Activated gamma-delta T cell treated with anti-CD3 and anti-CD28 coated beads, Interleukin-2, amount 50 U/mL, for 16 hours (primary cell): ENCODE measurements at regions not wholly inside any gene's neighbourhood (a gene's known extent, or its start where the extent isn't known, plus 50 kb on each side); places are given as distances from the start of the nearest gene placed in this dataset.
"Not testable (repeated sequence)": the region's sequence is repeated elsewhere in the genome, so short reads cannot be mapped to it uniquely, and the experiment has no call there.

ENCODE experiments used
- DNase-seq: peaks from one replicate; pipeline ENCODE4 v3.0.0-alpha.2; 2020; ENCODE audit warnings: low read depth

DNA sequence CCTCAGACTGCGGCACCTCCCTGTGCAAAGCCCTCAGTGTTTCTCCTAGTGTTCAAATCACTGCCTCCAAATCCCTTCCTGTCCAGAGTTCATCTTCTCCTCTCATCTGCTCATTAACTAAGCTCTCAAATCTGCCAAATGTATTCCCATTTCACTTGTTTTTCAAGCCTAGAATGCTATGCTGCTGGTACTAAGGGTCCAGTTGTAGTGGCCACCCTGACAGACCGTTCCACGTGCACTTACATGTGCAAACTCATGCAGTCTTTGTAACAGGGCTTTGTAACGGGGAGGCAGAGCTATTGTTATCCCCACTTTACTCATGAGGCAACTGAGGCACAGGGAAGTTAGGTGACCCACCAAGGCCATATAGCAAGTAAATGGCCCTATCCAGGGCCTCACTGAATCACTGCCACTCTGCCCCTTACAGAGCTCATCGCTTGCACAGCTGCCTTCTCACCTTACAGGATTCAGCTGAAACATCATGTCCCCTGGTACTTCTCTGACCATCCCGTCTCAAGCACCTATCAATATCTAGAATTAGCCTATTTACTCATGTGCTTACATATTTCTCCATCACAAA lies 153.0 kb upstream of the PDE1C start:
- no peak for DNase-seq

GRCh38 chr7:32222251-32222900 lies 152.2 kb upstream of the PDE1C start:
- DNase-seq = no peak

DNA sequence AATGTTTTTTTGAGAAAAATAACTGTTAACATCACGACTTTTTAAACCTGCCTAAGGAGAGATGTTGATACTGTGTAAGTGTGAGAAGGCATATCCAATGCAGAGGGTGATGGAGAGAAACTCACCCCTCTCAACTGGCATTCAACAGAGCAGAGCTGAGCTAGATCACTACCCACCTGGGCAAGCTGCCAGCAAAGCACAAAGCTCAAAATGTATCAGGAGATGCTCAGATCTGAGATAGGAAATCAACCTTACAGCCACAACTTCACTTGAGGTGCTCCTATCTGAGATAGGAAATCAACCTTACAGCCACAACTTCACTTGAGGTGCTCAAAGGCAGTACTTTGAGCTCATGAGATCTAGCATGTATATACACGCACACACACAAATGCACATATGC lies 151.5 kb upstream of the PDE1C start:
- no peak for DNase-seq

GRCh38 chr7:32221056-32221455 lies 150.8 kb upstream of the PDE1C start:
- no peak for DNase-seq

- DNase-seq = not testable (repeated sequence)
Observed at GRCh38 chr7:32219831-32220230, 149.6 kb upstream of the PDE1C start.

- DNase-seq = no peak
Observed at GRCh38 chr7:32219416-32219815, 149.2 kb upstream of the PDE1C start.

DNA sequence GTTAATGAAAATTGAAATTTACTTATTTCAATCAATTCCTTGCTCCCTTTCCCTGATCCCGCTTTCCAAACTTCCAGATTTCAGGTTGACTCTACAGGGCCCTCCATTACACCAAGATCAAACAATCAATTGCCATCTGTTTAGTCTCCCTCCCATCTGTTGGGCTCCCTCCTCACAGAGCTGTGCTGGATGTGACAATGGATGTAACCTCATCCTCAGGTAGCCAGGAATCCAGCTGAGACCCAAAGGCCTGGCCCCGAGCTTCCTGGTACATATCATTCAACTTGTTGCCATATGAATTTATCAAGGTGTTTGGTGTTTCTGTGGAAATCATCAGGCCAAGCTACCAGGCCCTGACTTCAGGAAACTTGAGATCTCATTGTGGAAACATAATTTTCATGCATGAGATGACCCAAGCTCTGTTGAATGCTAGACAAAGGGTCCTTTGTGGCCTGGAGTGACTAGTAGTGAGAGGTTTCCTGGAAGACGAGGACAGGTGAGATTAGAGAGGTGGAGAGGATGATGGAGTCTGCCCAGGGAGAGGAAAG lies 148.6 kb upstream of the PDE1C start:
- no peak for DNase-seq

DNA sequence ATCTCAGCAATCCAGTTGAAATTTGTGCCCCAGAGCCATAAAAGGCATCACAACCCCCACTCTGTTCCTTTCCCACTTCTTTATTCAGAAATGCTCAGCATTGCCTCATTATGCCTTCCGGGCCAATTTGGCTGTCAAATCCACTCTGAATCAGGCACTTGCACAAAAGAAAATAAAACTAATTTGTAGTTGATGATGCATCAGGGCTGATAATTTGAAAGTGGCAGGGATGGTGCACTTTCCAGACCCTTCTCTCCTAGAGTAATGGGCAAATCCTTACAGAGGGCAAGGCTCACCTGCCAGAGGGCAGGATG lies 147.9 kb upstream of the PDE1C start:
- DNase-seq = no peak

DNA sequence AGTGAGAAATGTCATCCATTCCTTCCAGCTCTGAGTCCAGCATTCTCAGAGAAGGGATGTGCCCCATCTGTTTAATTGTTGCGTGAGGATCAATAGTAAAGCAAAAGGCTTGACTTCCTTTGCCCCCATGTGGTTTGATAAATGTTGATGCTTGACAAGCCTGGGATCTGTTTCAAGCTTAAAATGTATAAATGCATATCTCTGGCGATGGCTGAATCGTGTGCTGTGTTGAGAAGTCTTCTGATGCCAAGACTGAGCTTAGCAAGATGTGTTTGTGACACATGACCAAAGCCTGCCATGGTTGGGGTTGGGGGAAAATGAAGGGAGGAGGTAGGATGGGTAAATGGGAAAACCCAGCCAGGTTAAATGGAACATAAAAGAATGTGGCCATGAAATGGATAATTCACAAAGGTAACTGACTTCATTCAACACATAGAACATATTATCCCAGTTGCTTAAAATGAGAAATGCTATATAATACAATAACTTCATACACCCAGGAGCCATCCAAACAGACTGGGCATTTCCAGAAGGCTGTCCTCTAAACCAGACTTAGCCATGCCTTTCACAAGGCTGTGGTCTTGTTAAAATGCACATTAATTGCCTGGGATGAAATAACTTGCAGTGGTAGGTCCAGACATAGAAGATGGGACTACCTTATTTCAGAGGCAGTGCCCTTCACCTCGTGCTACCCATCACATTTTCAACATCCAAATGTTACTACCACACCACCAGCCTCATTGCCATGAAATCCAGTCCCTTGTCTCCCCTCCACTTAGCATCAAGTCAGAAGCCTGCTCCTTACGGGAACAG lies 147.3 kb upstream of the PDE1C start:
- no peak for DNase-seq

- no peak for DNase-seq
Observed at GRCh38 chr7:32216759-32217158, 146.6 kb upstream of the PDE1C start.

DNA sequence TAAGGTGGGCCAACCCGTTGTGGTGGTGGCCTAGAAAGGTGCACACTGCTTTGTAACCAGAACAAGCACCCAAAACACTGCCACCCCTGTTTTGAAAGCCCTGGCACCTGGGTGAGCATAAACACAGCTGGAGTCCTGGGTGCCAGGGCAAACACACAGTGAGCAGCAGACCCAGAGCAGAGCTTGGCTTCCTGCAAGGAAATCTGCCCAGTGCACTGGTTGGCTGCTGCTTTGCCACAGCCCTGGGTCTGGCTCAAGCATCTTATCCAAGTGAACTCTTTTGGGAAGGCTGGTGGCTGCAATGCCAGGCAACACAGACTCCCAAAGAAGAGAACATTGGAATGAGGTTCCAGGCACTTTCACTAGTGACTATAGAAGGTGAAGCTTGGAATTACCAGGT lies 145.5 kb upstream of the PDE1C start:
- no peak for DNase-seq

GRCh38 chr7:32214913-32215312 lies 144.7 kb upstream of the PDE1C start:
- no peak for DNase-seq

- no peak for DNase-seq
Observed at GRCh38 chr7:32212321-32212720, 142.1 kb upstream of the PDE1C start.

GRCh38 chr7:32206987-32207386 lies 136.8 kb upstream of the PDE1C start:
- DNase-seq = no peak

GRCh38 chr7:32206488-32206887 lies 136.3 kb upstream of the PDE1C start:
- DNase-seq = no peak

GRCh38 chr7:32205298-32205824 lies 135.2 kb upstream of the PDE1C start:
- DNase-seq = not testable (repeated sequence)

DNA sequence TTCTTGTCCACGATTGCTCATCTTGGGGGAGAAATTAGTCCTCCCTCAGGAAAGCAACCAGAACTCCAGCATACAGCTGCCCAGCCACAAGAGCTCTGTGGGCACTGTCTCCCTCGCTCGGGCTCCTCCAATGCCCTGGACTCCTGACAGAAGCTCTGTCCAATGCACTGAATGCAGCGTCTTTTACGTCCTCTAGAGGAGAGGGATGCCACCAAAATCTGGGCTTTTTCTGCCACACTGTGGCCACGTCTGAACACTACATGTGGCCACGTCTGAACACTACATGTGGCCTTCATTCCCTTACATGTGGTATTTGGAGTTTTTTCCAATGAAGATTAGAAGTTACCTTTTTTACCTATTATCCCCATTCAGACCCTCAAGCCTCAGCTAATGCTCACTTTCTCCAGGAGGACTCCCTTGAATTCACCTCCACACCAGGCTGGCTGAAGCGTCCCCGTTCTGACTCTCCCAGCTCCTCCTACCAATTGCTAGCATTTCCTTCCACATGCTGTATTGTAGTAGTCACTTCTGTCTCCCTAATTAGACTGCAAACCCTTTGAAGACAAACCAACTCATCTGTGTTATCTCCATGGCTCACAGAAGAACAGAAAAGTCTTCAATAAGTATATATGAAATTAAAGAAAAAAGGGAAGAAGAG lies 134.3 kb upstream of the PDE1C start:
- no peak for DNase-seq

DNA sequence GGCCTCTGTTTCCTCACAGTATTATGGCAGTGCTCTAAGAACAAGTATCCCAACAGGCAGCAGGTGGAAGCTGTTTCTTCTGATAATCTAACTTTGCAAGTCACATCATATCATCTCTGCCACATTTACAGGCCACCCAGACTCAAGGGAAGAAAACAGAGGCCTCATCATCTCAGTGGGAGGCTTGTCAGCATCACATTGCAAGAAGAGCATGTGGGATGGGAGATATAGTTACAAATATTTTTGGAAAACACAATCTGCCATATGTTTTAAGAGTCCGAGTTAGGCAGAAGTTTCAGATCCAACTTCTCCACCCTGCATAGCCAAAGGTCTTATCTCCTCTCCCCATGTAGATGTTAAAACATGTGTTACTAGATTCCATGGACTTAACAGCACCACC lies 130.4 kb upstream of the PDE1C start:
- no peak for DNase-seq

GRCh38 chr7:32194537-32194936 lies 124.3 kb upstream of the PDE1C start:
- DNase-seq = no peak

DNA sequence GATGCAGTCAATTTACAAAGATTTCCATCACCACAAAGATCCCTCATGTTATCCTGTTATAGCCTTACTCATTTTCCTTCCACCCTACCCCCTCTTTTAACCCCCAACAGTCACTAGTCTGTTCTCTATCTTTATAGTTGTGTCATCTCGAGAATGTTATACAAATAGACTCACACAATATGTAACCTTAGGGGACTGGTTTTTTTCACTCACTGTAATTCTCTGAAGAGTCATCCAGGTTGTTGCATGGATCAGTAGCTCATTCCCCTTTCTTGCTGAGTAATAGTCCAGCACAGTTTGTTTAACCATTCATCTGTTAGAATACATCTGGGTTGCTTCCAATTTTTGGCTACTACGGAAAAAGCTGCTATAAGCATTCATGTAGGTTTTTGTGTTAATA lies 121.1 kb upstream of the PDE1C start:
- DNase-seq = no peak

- DNase-seq = no peak
Observed at GRCh38 chr7:32179567-32179966, 109.4 kb upstream of the PDE1C start.

DNA sequence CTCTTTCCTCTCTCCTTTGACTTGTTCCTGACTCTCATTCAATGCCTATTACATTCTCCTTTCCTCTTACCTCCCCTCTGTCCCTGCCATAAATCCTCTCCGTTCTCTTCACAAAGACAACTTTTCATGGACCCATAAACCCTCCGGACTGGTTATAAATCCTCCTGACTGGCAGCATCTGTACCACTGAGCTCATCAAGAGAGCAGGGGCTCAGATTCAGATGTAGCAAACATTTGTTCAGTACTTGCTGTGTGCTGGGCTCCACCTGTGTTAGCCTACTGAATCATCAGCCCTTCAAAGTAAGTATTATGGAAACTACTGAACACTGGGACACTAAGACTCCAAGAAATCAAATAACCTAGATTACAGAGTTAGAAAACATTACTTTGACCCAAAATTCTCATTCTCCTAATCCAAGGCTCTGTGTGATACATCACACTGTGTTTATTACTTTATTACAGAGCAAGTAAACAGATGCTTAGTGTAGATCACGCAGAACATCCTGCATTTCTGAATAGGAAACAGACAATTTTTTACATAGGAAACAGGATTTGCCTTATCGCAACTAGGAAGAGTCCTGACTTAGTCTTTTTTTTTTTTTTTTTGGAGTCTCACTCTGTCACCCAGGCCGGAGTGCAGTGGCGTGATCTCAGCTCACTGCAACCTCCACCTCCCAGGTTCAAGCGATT lies 108.6 kb upstream of the PDE1C start:
- DNase-seq = no peak
